NOMO-1 (cell line): ENCODE measurements at regions not wholly inside any gene's neighbourhood (a gene's known extent, or its start where the extent isn't known, plus 50 kb on each side); places are given as distances from the start of the nearest gene placed in this dataset.
"Not testable (repeated sequence)": the region's sequence is repeated elsewhere in the genome, so short reads cannot be mapped to it uniquely, and the experiment has no call there.

ENCODE experiments used
- DNase-seq, 2 experiments: peaks; one replicate each; lab custom pipeline; 2025; ENCODE audit not compliant: unreplicated experiment in 2 of 2; lab: John Stamatoyannopoulos, UW

DNA sequence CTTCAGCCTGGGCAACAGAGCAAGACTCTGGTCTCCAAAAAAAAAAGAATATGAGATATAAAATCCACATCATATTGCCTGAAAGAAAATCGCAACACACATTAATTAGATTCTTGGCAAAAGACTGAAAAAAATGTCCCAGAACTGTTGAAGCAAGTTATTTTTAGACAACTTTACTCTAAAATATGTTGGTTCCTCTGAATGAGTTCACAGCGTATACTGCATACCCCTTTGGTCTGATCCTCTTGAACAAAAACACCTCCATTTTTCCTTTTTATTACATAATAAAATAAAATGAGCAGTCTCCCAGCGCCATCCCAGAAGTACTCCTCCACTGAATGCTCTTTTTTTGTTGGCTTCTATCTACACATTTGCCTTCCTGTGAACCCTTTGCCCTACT lies 126.0 kb upstream of the TMEM170B start:
- DNase-seq: no peak

- no peak for DNase-seq
These were observed 126.8 kb upstream of the TMEM170B start for GRCh38 chr6:11410539-11411307.

DNA sequence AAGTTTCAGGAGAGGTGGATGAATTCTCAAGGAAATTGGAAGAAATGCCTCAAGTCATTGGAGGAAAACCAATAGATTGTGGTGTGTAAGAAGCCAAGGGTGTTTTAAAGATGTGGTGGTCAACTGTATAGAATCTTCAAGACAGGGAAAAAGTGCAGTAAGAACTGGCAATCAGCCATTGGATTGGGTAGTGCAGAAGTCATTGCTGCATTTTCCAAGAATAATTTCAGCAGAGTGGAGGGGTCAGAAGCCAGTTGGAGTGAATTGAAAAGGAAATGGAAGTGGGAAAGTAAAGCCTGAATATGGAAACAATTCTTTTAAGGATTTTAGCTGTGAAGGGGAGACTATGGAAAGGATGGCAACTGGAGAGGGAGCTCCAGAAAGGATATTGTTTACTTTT lies 128.2 kb upstream of the TMEM170B start:
- DNase-seq: no peak

DNA sequence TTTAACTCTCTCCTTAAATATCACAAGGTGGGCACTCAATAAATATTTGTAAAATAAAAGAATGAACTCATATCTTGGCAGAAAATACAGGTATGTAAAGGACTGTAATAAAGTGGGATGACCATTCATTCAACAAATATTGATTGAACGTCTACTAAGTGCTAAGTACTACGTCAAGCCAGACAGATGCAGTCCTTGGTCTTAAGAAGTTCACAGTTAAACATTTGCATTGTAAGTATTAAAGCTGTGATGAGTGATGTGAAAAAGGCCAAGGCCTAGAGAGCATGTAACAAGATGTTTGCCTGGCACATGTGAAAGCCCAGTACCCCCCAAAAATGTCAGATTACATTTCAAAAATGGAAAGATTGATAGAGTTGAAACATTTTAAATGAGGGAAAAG lies 130.1 kb upstream of the TMEM170B start:
- no peak for DNase-seq

GRCh38 chr6:11404838-11405237 lies 132.7 kb upstream of the TMEM170B start:
- peak; percentile 32 to 67 for DNase-seq

DNA sequence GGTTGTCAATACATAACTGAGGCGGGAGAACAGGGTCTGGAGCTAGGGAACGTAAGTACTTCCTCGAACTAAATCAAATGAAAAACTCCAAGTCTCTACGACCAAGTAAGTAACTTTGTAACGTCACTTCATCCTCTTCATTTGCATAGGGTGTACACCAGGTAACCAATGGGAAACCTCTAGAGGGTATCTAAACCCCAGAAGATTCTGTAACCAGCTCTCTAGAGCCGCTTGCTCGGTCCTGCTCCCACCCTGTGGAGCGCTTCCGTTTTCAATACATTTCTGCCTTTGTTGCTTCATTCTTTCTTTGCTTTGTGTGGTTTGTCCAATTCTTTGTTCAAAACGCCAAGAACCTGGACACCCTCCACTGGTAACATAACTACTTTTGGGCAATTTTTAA lies 133.5 kb upstream of the TMEM170B start:
- DNase-seq: peak in 1 of 2 experiments; percentile 17

- no peak for DNase-seq
These were observed 134.4 kb upstream of the TMEM170B start for GRCh38 chr6:11403035-11403601.

DNA sequence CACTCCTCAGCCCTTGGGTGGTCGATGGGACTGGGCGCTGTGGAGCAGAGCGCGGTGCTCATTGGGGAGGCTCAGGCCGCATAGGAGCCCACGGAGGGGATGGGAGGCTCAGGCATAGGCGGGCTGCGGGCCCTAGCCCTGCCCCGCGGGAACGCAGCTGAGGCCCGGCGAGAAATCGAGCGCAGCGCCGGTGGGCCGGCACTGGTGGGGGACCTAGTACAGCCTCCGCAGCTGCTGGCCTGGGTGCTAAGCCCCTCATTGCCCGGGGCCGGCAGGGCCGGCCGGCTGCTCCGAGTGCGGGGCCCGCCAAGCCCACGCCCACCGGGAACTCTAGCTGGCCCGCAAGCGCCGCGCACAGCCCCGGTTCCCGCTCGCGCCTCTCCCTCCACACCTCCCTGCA lies 135.0 kb upstream of the TMEM170B start:
- DNase-seq: not testable (repeated sequence)

DNA sequence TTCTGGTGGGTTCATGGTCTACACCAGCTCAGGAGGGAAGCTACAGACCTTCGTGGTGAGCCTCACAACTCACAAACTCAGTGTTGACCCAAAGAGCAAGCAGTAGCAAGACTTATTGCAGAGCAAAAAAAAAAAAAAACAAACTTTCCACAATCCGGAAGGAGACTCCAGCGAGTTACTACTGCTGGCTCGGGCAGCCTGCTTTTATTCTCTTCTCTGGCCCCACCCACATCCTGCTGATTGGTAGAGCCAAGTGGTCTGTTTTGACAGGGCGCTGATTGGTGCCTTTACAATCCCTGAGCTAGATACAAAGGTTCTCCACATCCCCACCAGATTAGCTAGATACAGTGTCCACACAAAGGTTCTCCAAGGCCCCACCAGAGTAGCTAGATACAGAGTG lies 135.6 kb upstream of the TMEM170B start:
- not testable (repeated sequence) for DNase-seq

DNA sequence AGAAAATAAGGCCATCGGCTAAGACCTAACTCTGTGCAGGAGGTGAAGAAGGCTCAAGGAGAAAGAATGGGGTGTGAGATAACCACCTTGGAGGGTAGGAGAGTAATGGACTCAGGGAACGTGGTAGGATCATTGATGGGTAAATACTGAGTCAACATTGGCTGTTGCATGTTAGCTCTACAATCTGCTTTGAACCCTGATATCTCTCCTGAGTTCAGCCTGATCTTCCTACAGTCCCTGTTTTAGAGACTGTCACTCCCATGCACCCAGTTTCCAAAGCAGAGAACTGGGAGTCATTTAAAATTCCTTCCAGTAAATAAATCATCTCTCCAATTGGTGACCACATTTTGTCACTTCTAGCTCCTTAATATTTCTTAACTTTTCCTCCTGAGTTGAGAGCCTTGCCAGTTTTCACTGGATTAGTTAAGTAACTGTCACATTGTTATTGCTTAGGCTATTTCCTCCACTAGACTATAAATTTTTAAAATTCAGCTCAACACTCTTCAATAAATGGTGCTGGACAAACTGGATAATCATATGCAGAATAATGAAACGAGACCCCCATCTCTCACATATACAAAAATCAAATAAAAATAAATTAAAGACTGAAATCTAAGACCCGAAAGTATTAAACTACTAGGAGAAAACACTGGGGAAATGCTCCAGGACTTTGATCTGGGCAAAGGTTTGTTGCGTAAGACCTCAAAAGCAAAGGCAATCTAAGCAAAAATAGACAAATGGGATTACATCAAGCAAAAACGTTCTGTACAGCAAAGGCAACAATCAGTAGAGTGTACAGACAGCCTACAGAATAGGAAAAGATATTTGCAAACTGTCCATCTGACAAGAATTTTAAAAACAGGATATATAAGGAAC lies 138.9 kb upstream of the TMEM170B start:
- DNase-seq: peak; percentile 60 to 62

DNA sequence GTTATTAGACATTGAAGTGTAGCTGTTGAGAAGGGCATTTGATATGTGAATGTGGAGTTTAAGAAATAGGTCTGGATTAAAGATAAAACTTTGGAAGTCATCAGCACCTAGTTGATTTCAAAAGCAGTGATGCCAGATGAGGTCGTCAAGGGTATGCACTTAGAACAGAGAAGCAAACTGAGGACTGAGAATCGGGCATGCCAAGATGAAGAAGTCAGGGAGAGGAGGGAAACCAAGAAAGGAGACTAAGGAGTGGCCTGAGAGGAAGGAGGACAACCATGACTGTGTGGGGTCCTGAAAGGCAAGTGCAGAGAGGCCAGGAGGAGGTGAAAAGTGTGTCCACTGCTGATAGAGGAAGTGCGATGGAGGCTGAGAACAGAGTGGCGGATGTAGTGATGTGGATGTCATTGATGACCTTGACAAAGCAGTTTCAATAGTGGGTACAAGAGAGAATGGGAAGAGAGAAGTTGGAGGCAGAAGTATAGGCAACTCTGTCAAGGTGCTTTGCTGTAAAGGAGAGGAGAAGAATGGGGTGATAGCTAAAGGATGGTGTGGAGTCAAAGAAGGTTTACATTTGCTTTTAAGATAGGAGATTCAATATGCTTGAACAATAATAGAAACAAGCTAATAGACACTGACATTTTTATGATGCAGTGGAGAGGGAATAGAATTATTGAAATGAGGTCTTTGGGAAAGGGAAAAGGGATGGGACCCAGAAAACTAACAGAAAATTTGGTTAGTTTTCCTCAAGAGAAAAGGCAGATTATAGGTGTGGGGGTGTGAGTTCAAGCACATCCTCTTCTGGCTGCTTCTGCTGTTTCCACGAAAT lies 139.7 kb upstream of the TMEM170B start:
- DNase-seq: peak; percentile 20 to 60

GRCh38 chr6:11396860-11397259 lies 140.7 kb upstream of the TMEM170B start:
- DNase-seq: no peak

DNA sequence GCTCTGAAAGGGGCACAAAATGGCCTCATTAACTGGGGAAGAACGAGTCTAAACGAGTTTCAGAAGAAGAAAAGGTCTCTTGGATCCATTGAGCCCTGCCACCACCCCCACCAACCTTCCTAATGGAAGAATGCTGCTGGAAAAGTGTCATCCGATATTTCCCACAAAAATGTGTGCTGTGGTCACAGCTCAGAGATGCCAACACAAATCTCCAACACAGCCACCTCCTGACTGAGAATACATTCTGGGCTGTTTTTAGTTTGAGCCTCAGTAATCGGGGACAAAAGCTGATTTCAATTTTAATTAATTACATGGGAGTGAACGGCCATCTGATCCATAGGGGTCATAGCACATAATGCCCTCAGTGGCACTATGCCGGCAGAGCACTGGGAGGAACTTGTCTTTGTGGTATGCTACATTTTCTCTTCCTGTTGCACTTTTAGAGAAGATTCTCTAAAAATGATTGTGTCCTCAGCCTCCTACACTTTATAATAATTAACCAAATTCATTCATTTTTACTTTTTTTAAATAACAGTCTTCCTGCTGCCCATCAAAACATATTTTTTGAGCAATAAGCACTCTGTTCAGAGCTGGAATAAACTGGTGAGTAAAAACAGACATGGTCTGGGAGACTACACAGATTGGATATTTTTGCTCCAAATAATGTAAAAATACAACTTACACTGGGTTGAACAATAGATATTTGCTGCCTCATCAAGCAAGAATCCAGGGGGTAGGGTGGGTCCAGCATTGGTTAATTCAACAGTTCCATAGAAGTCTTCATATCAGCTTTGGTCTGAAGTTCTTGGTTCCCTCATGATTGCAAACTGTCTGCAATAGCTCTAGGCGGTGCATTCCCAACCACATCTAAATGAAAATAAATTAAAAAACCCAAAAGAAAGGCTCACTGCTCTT lies 143.6 kb upstream of the TMEM170B start:
- peak in 1 of 2 experiments; percentile 34 for DNase-seq

DNA sequence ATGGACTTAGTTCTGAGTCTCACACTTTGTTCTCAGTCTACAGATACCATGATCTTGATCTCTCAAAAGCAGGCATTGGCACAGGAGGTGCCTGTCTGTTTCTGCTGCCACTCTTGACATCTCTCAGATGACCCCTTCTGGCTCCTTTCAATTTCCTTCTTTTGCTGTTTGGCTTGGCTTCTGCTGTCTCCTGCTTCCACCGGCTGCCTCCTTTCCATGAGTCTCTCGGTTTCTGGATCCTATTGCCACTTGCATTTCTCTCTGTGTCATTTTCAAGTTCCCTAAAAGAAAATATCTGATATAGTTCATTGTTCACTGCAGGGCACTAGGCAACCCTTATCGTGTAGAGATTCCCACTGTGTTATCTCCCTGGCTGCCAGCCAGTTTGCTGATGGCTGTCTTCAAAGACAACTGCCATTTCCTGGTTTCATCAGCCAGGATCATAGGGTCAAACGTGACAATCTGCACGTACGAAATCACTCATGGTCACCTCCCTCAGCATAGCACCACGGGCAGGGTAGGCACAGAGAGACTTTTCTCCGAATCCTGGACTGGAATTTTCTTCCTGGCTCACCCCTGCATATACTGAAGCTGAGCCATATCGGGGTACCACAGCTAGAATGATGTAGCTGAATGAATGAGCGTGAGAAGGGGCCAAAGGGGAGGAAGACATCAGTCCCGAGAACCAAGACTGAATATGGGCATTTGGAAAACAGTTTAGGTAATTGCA lies 144.6 kb upstream of the TMEM170B start:
- DNase-seq: peak; percentile 30 to 51

GRCh38 chr6:11391934-11392777 lies 145.4 kb upstream of the TMEM170B start:
- no peak for DNase-seq

GRCh38 chr6:11389977-11390376 lies 147.6 kb upstream of the TMEM170B start:
- DNase-seq: no peak

GRCh38 chr6:11388983-11389944 lies 148.3 kb upstream of the TMEM170B start:
- no peak for DNase-seq
